Astrocyte (in vitro differentiated cells and primary cell): ENCODE measurements at regions not wholly inside any gene's neighbourhood (a gene's known extent, or its start where the extent isn't known, plus 50 kb on each side); places are given as distances from the start of the nearest gene placed in this dataset.

Experiments
- DNase-seq: peaks from one replicate; pipeline ENCODE4 v3.0.0-alpha.2; 2010; ENCODE audit warnings: low read depth
- FAIRE-seq: peaks from 2 replicates; lab custom pipeline; 2011; peaks lifted over from hg19 to GRCh38; lab: Jason Lieb, UNC
- H2AFZ ChIP-seq: 2 replicates; pipeline ENCODE4 v1.6.0; 2012; ENCODE audit warnings: low read depth, low read length, inconsistent platforms
- H3K27ac ChIP-seq: 2 replicates; pipeline ENCODE4 v1.5.1; 2011; ENCODE audit warnings: low read depth, low read length, inconsistent platforms
- H3K27me3 ChIP-seq: 2 replicates; pipeline ENCODE4 v1.6.0; 2011; ENCODE audit warnings: low read length, inconsistent platforms; ENCODE audit not compliant: insufficient read depth
- H3K36me3 ChIP-seq: 2 replicates; pipeline ENCODE4 v1.5.1; 2011; ENCODE audit warnings: low read length, inconsistent platforms; ENCODE audit not compliant: insufficient read depth
- H3K4me1 ChIP-seq: 2 replicates; pipeline ENCODE4 v1.5.1; 2011; ENCODE audit warnings: low read length, inconsistent platforms; ENCODE audit not compliant: insufficient read depth
- H3K4me2 ChIP-seq: 2 replicates; pipeline ENCODE4 v1.6.0; 2012; ENCODE audit warnings: low read length, inconsistent platforms
- H3K4me3 ChIP-seq: 2 replicates; pipeline ENCODE4 v1.5.1; 2011; ENCODE audit warnings: low read depth, mild to moderate bottlenecking, low read length, inconsistent platforms; ENCODE audit not compliant: insufficient read depth
- H3K79me2 ChIP-seq: 2 replicates; pipeline ENCODE4 v1.6.0; 2012; ENCODE audit warnings: mild to moderate bottlenecking, low read length, inconsistent platforms; ENCODE audit not compliant: insufficient read depth
- H3K9ac ChIP-seq: 2 replicates; pipeline ENCODE4 v1.6.0; 2012; ENCODE audit warnings: mild to moderate bottlenecking, low read length, inconsistent platforms
- H3K9me3 ChIP-seq: 2 replicates; pipeline ENCODE4 v1.5.1; 2012; ENCODE audit warnings: low read depth, mild to moderate bottlenecking, low read length, inconsistent platforms; ENCODE audit not compliant: insufficient read depth
- H4K20me1 ChIP-seq: 2 replicates; pipeline ENCODE4 v1.6.0; 2012; ENCODE audit warnings: low read length, inconsistent platforms; ENCODE audit not compliant: insufficient read depth
- H3K27ac Mint-ChIP-seq: one replicate; pipeline ENCODE4 v1.8.0; 2021; ENCODE audit warnings: mild to moderate bottlenecking, mixed read lengths; ENCODE audit not compliant: unreplicated experiment
- H3K27me3 Mint-ChIP-seq: one replicate; pipeline ENCODE4 v1.8.0; 2021; ENCODE audit warnings: low read depth, mixed read lengths; ENCODE audit not compliant: unreplicated experiment
- H3K36me3 Mint-ChIP-seq: one replicate; pipeline ENCODE4 v1.8.0; 2021; ENCODE audit warnings: low read depth, mixed read lengths; ENCODE audit not compliant: unreplicated experiment
- H3K4me1 Mint-ChIP-seq: one replicate; pipeline ENCODE4 v1.8.0; 2021; ENCODE audit warnings: low read depth, mixed read lengths; ENCODE audit not compliant: unreplicated experiment
- H3K4me3 Mint-ChIP-seq: one replicate; pipeline ENCODE4 v1.8.0; 2021; ENCODE audit warnings: mild to moderate bottlenecking, moderate library complexity, mixed read lengths; ENCODE audit not compliant: unreplicated experiment
- H3K9me3 Mint-ChIP-seq: one replicate; pipeline ENCODE4 v1.8.0; 2021; ENCODE audit warnings: mild to moderate bottlenecking, mixed read lengths; ENCODE audit not compliant: unreplicated experiment
- CTCF ChIP-seq: IDR thresholded peaks from 2 replicates; pipeline ENCODE4 v1.5.1; 2011; ENCODE audit warnings: low read depth, mild to moderate bottlenecking, inconsistent platforms, low read length, moderate library complexity; ENCODE audit not compliant: insufficient read depth
- EZH2 ChIP-seq: IDR thresholded peaks from 2 replicates; pipeline ENCODE4 v1.6.1; 2012; ENCODE audit warnings: mild to moderate bottlenecking, low read length, inconsistent platforms; ENCODE audit not compliant: insufficient read depth

GRCh38 chrX:79573760-79574159 lies 206.6 kb upstream of the ITM2A start:
- TF ChIP-seq CTCF (no peak), EZH2 (no peak)
- Histone ChIP-seq H3K4me1 (no peaks in the 10 kb centered on the region), H3K9me3 (no peaks in the 10 kb centered on the region), H4K20me1 (no peaks in the 10 kb centered on the region), H3K27ac (no peak overlapping the region), H3K4me2 (no peak overlapping the region), H3K36me3 (no peaks in the 10 kb centered on the region), H3K79me2 (no peaks in the 10 kb centered on the region), H3K9ac (no peak overlapping the region), H2AFZ (no peak overlapping the region), H3K27me3 (no peaks in the 10 kb centered on the region), H3K4me3 (no peak overlapping the region)
- FAIRE-seq (peak; percentile 84), DNase-seq (no peak)
- Mint-ChIP-seq H3K9me3 (no peaks in the 10 kb centered on the region), H3K4me3 (no peak overlapping the region), H3K36me3 (no peaks in the 10 kb centered on the region), H3K4me1 (no peaks in the 10 kb centered on the region), H3K27ac (no peak overlapping the region), H3K27me3 (no peaks in the 10 kb centered on the region)

DNA sequence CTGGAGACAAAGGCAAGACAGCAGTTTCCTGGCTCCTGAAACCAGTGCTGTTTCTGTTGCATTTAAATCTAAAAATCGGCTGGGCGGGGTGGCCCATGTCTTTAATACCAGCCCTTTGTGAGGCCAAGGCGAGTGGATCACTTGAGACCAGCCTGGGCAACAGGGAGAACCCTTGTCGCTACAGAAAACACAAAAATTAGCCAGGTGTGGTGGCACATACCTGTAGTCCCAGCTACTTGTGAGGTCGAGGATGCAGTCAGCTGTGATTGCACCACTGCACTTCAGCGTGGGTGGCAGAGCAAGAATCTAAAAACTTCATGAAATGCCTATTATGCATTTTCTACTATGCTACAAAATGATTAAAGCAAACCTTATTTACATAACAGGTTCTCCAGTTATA lies 205.4 kb upstream of the ITM2A start:
- H3K4me2 ChIP-seq = no peak overlapping the region
- FAIRE-seq (peak; percentile 23), DNase-seq (no peak)

More for the DNA sequence above, 205.4 kb upstream of the ITM2A start:
- Histone ChIP-seq H3K9me3 (no peaks in the 10 kb centered on the region), H2AFZ (no peak overlapping the region), H3K4me1 (no peaks in the 10 kb centered on the region), H3K27me3 (no peaks in the 10 kb centered on the region), H4K20me1 (no peaks in the 10 kb centered on the region), H3K9ac (no peak overlapping the region), H3K4me3 (no peak overlapping the region), H3K36me3 (no peaks in the 10 kb centered on the region), H3K79me2 (no peaks in the 10 kb centered on the region), H3K27ac (no peak overlapping the region)
- Mint-ChIP-seq H3K4me1 (no peaks in the 10 kb centered on the region), H3K9me3 (no peaks in the 10 kb centered on the region), H3K27ac (no peak overlapping the region), H3K4me3 (no peak overlapping the region), H3K27me3 (no peaks in the 10 kb centered on the region), H3K36me3 (no peaks in the 10 kb centered on the region)
- TF ChIP-seq EZH2 = no peak
- TF ChIP-seq CTCF = no peak
